HG03060 (cell line): ENCODE measurements at regions not wholly inside any gene's neighbourhood (a gene's known extent, or its start where the extent isn't known, plus 50 kb on each side); places are given as distances from the start of the nearest gene placed in this dataset.
"Not testable (repeated sequence)": the region's sequence is repeated elsewhere in the genome, so short reads cannot be mapped to it uniquely, and the experiment has no call there.

Source experiments
- ATAC-seq: cut with Tn5 transposase; IDR thresholded peaks from one replicate; pipeline ENCODE4 v1.9.1; 2021; ENCODE audit warnings: low read depth, moderate number of reproducible peaks; ENCODE audit not compliant: unreplicated experiment

DNA sequence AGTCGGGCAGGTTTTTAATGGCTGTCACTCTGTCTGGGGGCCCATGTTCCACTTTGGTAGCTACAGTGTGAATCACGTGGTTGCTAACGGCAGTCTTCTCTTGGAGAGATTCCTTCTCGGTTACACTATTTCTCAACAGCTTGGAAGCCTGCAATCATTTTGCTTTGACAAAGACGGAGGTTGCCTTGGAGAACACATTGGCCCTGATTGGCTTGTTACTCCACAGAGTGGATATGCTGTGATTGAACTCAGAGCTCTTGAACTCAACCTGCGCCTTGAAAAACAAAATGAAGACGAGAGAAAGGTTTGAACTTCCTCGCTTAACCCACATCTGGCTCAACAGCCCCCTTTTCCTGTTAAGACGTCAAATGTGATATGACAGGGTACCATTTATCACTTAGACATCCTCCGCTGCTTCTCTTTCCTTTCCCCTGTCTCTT is 218.9 kb downstream of the MAF start:
- no peak for ATAC-seq

DNA sequence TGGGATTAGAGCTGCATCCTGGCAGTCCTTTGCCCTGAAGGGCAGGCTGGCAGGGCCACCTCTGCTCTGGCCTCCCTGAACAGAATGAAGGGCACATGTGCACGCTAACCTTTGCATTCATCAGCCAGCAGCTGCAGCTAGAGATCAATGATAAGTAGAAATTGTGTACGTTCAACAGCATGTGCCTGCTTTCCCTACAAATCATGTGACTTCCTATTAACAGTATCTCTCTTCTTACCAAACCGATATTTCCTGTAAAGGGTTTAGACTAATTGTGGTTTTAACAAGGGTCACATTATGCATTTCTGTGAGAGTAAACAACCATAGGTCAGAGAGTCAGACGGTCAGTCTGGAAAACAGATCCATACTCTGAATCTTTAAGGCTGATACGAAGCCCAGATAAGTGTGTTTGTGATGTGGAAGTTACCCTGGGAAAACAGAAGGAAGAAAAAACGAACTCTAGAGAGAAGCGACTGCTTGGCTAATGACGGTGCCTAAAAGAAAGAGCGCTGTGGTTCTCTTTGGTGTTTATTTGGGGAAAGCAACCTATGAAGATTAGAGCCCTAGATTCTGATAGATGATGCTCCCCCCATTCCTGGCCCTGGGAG is 219.4 kb downstream of the MAF start:
- no peak for ATAC-seq

DNA sequence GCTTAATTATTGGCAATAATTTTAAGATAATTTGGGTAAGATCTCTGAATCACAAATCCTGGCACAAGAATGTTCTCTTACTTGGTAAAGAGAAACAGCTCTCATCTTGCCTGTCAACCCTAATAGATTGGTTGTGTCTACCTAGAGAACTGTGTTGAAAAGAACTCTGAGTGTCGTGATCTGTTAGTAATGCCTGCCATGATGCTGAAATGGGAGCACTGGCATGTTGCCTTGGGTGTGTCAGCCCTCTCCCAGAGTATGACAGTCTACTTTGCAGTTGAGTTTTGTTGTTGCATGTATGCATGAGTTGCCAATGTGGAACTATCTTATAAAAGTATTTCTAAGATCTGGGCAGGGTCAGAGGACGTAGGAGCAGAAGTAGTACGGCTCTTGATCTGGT is 221.4 kb downstream of the MAF start:
- ATAC-seq = no peak

DNA sequence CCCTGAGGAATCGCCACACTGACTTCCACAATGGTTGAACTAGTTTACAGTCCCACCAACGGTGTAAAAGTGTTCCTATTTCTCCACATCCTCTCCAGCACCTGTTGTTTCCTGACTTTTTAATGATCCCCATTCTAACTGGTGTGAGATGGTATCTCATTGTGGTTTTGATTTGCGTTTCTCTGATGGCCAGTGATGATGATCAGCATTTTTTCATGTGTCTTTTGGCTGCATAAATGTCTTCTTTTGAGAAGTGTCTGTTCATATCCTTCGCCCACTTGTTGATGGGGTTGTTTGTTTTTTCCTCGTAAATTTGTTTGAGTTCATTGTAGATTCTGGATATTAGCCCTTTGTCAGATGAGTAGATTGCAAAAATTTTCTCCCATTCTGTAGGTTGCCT is 223.5 kb downstream of the MAF start:
- ATAC-seq = not testable (repeated sequence)

DNA sequence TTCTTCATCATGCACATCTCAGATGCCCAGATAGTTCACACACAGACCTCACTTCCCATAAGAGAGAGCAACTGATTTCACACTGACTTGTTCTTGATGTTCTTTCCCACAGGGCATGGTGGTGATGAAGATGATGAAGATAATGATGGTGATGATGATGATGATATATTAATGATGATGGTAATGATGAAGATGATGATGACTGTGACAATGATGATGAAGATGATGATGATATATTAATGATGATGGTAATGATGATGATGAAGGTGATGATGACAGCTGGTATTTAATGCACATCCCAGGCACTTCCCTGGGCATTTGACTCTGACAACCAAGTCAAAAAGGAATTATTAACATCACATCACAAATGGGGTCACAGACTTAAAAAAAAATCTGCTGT is 225.2 kb downstream of the MAF start:
- ATAC-seq = no peak

DNA sequence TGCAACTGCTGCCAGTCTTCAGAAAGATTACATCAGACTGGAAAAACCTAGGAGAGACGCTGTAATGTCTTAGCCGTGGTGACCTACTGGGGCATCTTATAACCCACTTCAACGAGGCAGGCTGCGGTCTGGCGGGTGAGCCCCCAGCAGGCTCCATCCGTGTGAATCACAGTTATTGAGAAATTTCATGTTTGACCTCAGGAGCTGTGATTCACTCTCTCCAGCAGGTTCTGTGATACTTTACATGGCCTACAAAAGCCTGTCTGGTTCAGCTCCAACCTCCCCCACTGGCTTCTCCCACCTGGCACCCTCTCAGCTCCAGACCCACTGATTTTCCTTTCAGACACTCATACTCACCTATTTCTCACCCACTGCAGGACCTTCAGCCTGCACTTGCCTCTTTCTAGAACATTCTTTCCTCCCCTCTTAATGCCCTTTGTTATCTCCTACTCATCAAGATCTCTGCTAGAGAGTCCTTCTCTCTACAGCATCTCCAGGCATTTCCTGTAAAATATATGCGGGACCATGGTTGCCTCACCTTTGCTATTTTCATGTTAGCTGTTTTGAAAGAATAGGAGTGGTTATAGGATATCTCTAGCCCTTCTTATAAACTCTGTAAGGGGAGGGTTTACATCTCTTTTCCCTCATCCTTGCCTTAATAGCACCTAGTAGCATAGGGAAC is 227.9 kb downstream of the MAF start:
- no peak for ATAC-seq

DNA sequence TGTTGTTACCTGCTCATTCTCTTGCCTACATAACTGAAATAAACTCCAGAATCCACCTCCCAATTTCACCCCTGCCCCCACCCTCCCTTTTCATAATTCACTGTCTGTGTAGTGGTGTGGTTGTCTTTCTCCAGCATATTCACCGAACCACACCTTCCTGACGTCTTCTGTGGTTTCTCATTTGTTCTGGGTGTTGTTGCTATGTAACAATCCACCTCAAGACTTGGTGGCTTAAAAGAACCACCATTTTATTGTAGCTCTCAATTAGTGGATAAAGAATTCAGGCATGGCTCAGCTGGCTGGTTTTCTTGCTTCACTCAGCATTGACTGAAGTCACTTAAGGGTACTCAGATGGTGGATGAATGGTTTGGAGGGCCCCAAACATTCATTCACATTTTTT is 229.8 kb downstream of the MAF start:
- ATAC-seq = no peak

DNA sequence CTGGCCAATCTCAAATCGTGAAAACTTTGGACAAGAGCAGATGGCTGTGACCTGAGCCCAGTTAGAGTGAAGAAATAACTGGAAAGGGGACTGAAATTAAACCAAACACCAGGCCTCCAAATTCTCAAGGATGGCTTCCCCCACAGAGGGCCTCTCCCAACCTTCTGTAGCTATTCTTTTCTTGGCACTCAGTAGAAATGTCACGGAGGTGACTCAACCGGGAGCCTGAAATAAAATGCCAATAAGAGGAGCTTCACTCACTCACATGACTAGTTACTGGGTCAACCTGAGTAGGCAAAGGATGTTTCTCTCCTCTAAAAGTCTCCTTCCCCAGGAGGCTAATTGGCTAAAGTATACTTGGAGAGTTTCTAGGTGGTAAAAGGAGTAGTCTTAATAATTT is 230.7 kb downstream of the MAF start:
- ATAC-seq = no peak

DNA sequence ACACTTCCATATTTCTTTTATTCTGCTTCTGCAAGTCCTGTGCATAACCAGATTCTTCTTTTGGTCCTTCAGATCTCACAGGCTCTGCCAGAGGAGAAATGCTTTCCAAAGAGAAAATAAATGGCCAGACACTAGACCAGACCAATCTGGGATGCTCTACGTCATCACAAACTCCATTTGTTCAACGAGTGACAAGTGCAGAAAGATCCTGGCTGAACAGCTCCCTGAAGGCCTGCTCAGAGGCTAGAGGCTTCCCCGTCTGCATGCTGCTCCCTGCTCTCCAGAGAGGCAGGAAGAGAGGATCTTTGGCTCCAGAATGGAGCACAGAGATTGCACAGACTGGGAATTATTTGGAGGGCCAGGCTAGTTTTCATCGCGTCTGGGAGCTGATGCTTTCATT is 232.7 kb downstream of the MAF start:
- ATAC-seq = no peak

DNA sequence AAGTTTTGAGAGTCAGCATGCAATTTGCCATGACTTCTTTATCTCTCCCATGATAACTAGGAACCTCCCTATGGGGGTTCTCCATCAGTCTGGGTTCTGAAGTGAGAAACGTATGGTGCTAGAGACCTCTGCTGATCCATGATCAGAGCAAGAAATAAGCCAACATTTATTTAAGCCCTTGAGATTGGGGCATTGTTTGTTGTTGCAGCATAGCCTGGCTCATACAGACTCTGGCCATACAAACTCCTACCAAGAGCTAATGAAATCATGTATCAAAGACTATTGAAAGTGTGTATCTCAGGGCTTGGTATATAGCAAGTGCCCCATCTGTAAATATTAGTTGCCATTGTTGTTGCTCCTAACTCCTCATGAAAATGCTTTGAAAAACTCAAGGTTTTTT is 233.9 kb downstream of the MAF start:
- no peak for ATAC-seq

DNA sequence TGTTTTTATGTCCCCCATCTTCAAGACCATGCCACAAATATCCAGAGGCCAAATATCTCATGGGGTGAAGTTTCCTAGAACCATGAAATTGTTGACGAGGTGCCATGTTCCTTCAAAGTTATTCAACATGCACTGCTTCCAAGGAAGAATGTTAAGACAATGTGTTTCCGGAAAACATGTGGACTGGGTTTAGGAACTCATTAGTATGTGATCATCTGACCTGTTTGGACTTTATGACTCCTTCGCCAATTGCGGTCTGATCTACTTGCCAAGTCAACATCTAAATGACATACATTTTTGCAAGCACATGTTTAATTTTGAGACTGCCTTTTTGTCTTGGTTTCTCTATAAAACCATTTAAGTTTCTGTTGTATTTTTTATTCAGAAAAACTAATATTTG is 234.8 kb downstream of the MAF start:
- ATAC-seq = no peak

DNA sequence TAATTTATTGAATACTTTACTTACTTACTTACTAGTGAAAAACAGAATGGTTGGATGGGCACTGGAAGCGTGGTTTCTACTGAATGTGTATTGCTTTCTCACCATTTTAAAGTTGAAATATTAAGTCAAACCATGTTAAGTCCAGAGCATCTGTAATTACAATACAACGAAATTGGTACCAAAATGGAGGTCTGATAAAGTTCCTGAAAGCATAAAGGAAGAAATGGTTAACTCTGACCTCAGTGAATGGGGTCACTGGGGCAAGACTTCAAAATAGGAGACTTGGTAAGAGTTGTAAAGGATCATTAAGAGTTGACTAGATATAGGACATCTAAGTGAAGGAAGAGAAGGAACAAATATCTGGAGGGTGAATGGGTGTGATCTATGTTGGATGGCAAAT is 237.1 kb downstream of the MAF start:
- no peak for ATAC-seq

DNA sequence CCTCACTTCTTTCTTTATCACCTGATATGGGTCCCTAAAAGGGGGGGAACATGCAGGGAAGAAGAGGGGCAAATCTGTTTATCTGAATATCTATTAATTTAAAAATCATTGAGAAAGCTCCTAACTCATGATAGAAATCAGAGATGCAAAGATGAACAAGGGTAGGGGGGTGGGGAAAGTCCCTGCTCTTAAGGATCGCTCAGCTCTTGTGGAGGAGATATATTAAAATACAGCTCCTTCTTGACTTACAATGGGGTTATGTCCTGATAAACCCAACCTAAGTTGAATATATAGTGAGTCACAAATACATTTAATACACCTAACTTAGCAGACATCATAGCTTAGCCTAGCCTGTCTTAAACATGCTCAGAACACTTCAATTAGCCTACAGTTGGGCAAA is 237.5 kb downstream of the MAF start:
- ATAC-seq = no peak

DNA sequence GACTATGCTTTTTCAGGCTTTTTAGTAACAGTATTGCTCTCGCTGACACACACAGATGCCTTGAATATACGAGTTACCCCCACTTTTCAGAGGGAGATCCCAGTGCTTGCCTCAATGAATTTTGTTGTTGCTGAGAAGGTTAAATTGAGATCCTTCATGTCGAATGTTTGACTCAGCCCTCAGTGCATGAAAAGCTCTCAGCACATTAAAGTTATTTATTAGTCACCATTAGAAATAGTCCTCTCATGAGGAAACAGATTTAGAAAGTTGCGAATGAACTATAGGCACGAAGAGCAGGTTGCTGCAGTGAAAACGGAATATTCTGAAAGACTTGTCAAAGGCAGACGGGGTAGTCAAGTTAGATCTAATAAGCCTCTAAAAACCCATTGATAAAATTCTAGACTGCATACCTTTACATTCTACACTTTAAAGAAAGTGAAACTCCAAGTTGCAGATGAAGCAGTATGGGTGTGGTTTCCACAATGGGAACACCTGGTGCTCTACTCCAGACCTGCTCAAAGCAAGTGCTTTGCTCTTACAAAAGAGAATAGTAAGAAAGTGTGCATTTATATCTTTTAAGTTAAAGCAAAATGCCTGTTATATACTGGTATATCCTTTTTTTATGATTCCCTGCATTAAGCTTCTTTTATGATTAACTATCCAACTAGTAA is 238.1 kb downstream of the MAF start:
- ATAC-seq = no peak

DNA sequence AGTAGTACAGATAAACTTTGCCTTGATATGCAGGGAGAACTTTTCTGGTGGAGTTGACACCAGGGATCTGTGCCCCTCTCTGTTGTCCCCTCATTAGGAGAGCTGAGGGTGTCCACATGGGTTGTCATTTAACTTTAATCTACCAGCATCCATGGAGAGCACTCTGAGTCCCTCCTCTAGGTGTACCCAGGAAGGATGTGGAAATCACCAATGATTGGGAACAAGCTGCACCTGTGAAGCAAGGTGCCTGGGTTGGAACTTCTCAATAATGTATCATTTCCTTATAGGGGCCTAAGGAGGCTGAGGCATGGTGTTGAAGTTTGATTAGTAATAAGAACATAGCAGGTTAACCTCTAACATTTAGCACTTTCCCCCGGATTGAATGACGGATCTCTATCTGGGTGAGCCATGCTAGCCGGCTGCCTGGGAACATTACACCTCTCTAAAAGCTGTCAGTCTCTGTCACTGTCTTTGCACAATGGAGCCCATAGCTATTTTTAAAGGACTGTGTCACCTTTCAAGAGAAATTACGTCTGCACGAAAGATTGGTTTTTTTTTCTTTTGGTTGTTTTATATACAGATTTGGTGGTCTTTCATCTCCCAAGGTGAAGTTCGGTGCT is 239.3 kb downstream of the MAF start:
- ATAC-seq = no peak

DNA sequence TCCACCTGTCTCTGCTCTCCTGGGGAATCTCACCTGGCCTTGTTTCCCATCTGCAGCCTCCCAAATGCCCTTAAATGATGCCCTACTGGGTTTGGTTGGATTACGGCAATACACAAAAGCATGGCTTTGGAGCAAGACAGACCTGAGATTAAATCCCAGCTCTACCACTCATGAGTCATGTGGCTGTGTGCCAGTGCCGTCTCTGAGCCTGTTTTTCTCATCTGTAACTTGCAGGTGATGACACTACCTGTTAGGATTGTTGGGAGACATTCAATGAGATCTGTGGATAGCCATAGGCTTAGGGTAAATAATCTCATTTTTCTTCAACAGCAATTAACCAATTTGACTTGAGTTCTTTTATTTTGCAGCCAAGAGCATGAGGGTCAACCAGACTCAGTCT is 240.3 kb downstream of the MAF start:
- ATAC-seq = no peak

DNA sequence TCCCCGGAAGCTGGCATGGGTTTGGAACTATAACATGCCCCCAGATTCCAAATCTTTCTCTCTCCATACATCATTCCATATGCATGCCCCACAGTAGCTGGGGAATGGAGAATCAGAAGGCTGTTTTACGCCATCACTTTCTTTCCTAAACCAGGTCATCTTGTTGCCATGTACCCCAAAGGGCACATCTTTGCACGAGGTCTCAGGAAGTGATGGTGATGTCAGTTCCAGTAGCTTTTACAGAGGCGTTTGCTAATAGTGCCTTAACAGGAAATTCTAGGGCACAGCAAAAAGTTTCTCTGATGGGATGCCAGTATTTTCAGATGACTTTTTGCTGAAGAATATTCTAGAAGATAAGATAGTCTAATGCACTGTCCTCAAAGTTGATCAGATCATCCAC is 241.5 kb downstream of the MAF start:
- no peak for ATAC-seq

DNA sequence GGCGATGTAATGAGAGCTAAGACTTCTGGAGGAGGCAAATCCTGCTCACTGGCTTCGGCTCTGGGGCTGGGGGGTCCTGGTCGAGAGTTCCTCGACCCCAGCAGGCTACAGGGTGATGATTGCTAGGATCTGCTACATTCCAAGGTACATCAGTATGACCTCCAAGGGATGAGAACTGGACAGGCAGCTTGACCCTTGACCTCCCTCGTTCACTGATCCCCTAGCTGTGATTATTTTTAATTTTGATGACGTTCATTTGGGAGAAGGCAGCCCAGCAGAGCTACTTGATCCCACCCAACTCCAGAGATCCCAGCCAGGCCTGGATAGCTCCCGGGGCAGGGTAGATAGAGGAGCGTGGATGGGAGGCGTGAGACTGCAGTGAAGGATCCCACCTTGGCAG is 242.3 kb downstream of the MAF start:
- ATAC-seq = no peak

DNA sequence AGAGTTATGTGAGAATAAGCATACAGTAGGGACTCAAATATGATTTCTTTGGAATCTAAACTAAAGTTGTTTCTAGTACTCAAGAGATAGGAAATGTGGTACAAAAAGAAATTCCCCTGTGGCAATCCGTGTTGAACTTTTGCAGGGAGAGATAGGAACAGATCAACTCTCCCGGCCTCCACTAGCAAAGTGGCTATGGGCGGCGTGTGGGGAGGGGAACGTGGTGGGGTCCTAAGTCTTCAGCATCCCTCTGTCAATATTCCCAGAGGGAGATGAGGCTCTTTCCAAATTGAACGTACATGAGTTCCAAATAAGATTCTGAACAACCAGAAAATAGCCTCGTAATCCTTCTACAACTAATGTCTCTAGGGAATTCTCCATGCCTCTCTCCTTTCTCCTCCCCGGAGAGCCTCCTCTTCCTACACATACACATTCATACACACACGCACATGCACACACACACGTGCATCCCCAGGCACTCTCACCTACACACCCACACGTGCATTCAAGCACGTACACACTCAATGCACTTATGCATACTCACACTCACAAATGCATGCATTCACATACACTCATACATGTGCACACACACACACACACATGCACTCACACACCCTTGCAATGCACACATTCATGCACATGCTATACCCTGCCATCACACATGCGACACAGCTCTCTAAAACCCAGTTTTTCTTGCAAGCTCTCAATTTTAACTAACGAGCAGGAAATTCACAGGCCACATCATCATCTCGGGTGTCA is 244.8 kb downstream of the MAF start:
- ATAC-seq = no peak

DNA sequence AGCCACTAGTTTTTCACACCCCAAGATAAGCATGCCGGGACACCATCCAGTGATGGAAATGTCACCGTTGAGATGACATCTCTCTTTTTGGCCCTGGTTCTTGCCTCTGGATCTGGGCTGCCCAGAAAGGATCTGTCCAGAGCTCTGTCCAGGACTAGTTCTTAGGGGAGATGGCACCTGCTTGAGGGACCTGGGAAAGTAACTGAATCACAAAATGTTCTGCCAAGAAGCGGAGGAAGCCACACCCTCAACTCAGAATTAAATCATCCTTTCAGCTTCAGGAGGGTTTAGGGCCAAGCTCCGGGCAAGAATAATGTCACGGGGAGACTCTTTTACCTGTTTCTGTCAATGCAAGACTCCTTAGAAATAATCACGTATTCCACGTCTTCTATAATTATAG is 248.6 kb downstream of the MAF start:
- ATAC-seq = no peak

DNA sequence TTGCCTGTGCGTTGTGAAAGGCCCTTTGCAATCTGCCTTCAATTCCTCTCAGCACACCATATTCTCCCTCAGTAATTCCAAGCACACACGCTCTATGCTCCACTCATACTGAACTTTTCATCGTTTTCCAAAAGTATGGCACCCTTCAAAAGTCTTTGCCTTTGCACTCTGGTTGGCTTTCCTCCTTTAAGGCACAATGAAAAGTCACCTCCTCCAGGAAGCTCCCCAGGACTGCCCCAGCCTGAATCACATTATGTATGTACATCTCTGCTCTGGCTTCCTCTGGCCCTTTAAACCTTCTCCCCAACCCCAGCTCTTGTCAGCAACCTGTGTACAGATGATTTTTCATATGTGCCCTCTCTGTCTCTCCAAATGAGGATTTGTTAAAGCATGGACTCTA is 250.7 kb downstream of the MAF start:
- ATAC-seq = no peak
